Lung microvascular endothelial cell (primary cell): ENCODE measurements at regions not wholly inside any gene's neighbourhood (a gene's known extent, or its start where the extent isn't known, plus 50 kb on each side); places are given as distances from the start of the nearest gene placed in this dataset.
"Not testable (repeated sequence)": the region's sequence is repeated elsewhere in the genome, so short reads cannot be mapped to it uniquely, and the experiment has no call there.

Source experiments
- DNase-seq, 2 donors: peaks; one replicate each; pipeline versions ENCODE4 v3.0.0 to v3.0.0-alpha.2; 2010; ENCODE audit warnings: low read depth in 2 of 2

DNA sequence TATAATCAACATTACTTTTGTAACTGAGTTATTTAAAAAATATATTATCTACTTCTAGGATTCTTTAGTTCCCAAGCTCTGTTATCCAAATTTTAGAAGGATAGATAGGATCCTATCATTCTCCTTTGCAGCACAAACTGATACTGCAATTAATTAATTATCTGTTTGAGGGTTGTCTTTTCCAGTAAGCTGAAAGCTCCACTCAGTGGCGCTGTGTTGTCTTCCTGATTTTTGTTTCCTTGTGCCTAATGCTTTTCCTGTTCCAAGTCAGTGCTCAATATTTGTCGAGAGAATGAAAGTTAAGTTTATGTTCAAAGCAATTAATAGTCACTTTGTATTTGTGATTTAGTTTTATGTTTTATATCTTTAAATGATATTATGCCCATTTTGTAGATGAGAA, 107.4 kb upstream of the ANK2 start:
- no peak for DNase-seq

DNA sequence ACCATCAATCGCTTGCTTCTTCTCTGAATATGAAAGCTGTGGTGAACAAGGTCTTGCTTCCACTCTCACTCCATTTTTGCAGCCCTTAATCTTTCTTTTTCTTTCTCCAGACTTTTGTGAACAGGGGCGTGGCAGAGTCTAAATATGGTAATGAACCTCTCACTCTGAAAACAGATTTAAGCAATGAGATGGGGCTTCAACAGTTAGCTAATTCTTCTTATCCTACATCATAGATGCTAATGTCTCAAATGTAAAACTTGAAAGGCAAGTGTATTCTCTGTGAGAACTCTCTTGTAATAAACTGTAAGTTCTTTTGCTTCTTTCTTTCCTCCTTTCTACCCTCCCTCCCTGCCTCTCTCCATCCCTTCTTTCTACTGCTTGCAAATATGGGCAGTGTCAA, 106.5 kb upstream of the ANK2 start:
- DNase-seq, result no peak

DNA sequence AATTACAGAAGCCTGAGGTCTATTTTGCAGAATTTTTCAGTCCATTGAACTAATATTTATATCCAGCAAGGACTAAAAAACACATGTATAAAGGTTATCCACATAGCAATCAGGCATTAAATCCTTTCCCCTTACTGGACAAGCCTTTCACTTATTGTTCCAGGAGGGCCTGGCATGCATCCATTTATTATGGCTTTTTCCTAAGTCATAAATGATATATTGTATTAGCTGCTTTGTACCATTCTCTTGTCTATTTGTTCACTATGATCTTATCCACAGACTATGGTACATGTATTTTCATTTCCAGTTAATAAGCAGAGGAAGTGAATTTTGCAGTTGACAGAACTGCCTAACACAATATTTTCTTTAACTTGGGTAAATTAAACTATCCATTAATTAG, 105.4 kb upstream of the ANK2 start:
- peak in 1 of 2 donors; percentile 44 for DNase-seq

DNA sequence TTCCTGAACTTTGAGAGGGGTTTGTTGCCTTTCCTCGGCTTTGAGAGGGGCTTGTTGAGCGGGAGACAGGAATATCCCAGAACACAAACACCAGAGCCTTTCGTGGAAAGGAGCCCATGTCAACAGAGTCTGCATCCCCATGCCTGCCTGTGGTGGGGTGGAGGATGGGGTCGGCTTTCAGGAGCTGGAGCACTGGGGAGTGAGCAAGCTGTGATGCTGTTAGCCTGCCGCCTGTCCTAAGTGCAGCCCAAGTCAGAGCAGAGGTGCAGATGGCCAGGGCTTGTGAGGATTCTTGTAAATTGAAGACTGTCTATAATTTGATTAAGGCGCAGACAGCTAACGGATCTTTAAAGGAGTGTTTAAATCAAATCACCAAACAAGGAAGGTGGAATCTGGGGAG, 103.3 kb upstream of the ANK2 start:
- no peak for DNase-seq

DNA sequence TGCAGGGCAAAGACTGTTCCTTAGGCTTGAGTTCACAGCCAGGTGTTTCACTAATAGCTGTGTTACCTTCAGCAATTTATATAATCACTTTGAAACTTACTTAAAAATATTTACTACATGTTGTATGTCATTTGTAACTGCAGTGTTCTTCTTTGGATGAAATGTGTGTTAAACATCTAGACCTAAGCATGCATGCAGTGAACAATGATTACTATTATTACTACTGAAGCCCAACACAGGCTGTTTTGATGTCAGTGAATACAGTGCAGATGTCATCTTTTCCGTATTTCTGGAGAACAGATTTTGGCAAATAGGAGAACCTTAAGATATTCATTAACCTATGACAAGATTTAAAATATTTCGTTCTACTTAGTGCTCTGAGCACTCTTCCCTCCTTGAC, 101.8 kb upstream of the ANK2 start:
- DNase-seq, result no peak

DNA sequence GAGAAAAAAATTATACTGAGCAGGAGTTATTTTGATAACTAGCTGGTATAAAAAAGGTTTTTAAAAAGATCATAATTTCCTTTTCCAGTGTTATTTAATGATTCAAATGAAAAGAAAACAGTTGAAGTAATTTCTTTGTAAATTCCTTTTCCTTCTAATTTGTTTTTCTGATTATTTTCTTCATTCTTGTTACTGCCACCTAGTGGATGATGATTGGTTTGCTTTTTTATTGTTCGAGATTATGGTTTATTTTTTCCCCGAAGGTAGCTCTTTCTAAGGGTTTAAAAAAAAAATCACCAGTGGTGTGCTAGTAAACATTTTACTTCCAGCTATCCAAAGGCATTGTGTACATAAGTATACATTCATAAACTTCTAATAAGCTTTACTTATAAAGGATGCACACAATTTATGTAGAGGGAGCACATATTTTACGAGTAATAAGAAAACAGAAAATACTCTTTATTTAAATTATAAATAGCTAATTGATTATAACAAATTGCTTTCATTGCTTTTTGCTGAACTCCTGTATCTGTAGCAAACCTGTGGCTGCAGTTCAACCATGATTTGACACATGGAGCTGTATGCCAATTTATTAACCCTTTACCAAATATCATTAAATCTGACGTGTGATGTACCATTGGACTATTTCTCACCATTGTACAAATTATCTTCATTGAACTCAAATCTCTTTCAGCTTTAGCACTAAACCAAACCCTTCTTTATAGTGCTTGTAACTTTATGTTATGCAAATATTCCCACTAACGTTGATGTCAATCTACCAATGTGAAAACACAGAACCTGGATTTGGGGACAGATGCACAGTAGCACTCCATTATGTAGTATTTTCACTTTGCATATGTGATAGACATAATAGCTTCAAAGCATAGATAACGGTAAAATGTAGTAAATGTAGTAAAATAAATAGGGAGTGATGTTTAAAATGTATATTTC, 97.8 kb upstream of the ANK2 start:
- peak; percentile 5 to 24 for DNase-seq

DNA sequence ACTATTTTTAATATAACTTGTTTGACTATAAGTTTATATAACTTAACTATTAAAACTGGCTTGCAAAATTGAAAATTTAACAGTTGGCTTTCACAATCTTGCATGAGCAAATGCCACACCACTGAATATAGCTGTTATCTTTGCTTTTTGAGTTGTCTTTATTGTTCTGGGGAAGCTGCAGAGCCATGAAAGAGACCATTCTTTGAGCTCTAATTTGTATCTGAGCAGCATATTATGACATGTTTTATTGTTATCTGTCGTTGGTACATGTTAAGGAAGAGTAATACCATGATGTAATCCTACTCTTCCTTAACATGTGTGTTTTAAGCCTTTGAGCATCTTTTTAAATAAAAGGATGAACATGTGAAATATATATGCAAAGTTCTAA, 97.1 kb upstream of the ANK2 start:
- DNase-seq, result no peak

DNA sequence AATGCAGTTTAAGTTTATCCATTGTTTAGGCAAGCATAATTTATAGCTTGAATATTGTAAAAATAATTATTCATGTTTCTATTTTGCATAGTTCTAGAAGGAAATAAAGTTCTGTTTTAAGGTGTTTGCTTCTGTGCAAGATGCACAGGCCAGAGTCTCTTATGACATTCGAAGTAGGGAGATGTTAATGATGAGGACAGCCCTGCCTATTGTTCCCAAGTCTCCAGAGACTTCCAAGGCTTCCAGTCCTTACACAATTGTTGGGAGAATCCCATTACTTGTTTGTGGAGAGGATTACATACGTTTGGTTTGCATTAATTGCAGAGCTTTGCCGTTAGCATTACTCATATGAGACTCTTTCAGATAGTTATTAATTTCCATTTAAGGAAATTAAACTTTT, 96.2 kb upstream of the ANK2 start:
- DNase-seq, result no peak

DNA sequence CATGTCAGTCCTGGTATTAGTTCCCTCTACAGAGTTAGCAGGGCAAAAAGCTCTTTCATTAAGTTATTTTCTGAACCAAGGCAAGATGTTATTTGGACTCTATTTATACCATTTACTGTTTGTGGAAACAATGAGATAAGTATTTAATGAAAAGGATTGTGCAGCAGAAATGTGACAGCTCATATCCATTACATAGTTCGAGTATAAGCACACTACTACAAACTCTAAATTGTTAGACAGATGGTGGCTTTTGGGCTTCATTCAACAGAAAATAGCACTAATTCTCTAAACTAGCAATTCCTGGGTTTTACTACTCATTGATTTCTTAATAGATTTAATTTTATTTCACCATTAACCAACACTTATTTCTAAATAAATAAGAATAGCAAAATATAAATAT, 95.2 kb upstream of the ANK2 start:
- DNase-seq, result no peak

DNA sequence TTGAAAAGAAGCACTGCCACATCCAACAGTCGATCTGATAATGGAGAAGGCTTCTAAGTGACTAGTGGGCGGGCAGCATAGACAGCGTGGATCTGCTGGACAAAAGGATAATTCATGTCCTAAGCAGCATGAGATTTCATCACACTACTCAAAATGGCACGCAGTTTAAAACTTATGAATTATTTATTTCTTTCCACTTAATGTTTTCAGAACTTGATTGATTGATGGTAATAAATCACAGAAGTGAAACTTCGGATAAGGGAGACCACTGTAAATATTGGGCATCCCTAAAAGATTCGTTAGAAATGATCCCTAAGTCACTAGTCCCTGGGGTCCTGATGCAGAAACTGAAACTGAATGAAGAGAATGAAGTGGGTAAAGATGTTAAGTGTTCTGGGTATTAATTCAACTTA, 93.0 kb upstream of the ANK2 start:
- DNase-seq, result no peak

DNA sequence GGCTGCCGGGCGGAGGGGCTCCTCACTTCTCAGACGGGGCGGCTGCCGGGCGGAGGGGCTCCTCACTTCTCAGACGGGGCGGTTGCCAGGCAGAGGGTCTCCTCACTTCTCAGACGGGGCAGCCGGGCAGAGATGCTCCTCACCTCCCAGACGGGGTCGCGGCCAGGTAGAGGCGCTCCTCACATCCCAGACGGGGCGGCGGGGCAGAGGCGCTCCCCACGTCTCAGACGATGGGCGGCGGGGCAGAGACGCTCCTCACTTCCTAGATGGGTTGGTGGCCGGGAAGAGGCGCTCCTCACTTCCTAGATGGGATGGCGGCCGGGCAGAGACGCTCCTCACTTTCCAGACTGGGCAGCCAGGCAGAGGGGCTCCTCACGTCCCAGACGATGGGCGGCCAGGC, 91.7 kb upstream of the ANK2 start:
- DNase-seq, result not testable (repeated sequence)

DNA sequence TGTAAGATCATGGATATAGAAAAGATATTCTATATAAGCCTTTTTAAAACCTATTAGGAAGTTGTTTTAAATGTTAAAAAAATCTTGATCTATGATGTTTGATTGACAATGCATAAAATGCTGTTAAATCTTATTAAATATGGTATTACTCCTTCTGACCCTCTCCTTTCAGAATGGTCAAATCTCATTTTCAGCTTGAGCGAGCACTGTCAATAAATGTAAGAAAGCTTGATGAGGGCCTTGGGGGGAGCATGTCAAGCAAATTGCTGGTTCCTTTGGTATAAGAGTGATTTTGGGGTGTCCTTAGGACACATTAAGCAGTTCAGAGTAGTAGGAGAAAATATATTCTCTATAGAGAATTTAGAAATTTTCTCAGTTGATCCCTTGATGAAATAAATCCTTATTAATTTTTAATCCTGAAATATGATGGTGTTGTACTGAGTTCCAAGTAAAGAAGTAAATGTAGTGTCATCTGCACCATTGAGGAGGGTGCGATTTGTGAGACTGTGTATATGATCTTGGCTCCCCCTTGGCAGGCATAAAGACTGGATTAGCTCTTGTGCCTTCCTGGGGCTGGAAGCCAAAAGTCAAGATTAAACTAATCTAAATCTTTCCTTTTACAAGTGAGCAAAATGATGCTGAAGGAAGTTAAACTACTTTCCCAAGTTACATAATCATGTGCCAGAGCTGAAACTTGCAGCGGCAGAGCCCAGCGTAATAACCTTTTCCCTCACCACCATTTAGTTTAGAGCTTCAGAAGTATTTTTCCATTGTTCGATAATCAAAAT, 82.6 kb upstream of the ANK2 start:
- no peak for DNase-seq

DNA sequence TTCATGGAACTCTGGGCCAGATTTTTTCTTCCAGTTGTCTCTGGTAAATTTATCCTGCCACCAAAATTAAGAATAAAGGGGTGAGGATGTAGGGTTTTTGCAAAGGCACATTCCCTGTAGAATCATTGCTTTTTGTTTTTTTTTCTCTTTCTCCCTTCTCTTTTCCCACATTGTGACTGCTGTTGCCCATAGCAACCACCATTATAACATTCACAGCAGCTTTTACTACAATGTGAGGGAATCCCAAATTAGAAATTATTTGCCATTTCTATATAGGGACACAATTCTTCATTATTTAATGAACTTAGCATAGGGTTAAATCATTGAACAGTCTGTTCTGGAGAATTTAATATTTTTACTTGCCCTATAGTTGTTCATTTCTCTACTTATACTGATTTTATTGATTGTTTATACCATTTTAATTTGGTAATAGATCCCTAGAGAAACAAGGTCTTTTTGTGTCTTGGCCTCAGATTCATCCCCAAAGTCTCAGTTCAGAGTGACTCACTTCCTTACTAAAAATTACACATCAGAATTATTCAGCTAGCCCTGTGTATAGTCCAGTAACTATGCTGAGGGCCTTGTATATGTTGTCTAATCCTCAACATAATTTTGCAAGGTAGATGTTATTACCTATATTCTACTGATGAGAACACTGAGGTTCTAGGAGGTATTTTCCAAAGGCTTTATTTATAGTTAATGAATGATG, 80.8 kb upstream of the ANK2 start:
- no peak for DNase-seq

DNA sequence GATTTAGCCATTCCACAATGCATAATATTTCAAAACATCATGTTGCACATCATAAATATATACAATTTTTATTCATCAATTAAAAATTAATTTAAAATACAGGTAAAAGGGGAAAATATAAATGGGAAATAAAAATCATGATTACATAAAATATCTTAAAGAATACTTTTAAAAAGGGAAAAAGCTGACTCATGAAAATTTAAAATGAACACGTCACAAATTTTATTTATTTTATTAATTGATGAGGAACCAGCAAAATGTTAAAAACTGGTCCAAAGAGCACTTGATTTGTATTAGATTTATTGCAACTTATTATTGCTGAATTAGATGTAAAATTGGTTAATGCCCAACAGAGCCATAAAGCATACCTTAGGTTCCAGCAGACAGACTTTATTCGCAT, 78.5 kb upstream of the ANK2 start:
- no peak for DNase-seq

DNA sequence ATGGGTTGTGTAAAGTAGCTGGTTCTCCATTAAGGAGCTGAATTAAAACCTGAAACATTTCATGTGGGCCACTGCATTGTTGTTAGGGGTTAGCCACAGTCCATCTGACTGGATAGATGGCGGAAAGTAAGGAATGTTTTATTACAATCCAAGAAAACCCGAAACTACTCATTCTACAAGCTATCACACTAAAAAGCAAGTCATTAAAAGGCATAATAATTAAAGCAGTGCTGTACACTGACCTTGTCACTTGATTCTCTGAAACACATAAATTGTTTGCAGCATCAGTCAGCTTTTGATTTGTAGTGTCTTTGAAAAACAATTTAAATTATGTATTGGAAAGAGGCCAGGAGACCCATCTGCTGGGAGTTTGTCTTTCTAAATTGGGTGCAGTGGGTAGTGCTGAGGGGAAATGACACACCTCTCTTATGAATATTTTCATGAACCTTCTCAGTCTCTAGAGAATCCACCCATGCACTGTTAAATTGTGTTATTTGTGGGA, 75.7 kb upstream of the ANK2 start:
- no peak for DNase-seq

DNA sequence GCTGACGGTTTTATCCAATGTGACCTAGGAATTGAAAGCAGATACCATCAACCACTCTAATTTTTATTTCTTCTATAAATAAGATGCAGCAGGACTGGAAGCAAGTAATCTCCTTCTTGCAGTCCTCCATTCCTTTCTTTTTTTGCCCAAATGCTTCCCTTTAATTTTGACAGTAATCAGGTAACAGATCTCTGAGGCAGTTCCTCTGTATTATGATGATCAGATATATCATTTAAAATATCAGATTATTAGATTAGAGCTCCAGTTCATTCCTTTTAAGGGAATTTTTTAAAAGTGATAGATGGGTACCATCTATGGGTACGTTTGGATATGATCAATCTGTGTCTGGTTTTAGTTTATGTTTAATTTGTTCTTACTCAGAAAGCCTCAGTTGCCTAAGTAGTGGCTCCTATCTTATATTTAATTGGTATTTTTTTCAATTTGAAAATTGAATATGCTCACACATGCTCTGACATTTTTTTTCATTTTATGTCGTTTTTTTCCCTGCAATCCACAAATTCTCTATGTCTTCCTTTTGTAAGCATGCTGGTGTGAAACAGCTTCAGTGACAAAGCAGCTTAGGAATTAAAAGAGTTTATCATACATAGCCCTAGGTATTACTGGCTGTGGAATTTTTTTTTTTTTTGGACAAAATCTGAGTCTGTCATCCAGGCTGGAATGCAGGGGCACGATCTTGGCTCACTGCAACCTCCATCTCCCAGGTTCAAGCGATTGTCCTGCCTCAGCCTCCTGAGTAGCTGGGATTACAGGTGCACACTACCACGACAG, 73.7 kb upstream of the ANK2 start:
- no peak for DNase-seq

DNA sequence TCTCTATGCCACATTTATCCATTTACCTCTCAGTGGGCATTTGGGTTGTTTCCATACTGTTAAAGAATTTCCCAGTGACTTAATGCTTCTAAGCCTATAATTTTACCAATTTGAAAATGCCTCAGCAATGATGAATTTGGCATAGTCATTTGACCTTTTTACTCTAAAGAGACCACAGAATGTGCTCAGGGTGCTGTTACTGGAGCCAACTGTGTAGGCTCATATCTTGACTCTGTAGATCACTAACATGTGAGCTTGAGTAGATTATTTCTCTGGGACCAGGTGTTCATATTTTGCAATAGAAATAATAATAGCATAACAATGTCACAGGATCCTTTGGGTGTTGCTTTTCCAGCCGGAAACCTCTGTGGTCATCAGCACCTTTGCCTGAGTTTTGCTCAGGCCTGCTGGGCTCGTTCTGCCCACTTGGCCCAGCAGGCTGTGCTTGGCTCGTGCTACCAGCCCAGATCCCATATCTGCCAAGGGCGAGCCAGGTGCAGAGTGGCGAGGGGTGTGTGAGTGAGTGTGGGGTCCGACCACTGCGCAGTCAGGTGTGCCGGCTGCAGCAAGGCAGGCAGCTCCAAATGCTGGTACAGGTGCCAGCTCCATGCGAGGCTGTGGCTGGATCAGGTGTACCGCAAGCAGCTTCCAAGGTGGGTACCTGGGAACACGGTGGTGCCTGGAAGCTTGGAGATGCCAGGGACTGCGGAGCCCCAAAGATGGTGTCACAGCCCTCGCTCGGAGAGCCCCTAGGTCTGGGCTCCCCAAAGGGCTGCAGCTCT, 70.6 kb upstream of the ANK2 start:
- no peak for DNase-seq

DNA sequence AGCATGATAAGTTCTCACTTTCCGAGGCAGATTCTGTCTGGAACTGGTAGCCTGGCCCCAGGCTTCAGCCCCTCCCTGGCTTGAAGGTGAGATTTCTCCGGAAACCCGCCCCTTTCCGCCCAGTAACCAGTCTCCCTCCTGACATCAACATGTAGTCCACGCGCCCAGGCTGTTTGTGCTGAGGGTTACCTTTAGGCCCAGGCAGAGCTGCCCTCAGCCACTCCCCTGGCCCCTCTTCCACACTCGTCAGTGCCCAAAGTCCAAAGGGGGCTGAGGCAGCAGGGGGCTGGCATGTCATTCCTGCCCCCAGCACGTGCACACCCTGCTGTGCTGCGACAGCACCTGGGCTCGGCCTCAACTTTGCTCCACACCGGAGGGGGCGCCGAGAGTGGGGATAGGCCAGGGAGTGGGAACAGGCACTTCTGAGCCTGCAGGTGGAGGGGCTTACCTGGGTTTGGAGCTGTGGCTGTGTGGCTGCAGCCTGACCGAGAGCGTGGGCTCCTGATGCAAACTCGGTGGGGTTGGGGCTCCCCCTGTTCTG, 69.5 kb upstream of the ANK2 start:
- DNase-seq, result no peak

DNA sequence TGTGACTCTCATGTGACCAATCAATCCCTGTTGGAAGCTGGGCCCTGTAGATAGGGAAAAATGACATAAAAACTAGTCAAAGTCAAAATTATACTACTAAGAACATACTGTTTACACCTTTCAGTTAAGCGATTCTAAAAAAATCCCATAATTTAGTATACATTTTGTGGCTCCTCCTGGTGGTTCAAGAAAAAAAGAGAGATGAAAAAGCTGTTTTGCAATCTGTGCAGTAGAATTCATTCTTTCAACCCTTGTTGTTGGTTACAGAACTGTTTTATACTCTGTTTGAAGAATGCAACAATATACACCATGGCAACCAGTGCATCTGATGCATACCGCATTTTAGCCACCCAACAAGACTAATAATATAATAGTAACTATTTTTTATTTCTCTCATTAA, 66.8 kb upstream of the ANK2 start:
- no peak for DNase-seq
